GM23338 (cell line): ENCODE measurements at regions not wholly inside any gene's neighbourhood (a gene's known extent, or its start where the extent isn't known, plus 50 kb on each side); places are given as distances from the start of the nearest gene placed in this dataset.

Source experiments
- ATAC-seq: fragments of 200-7000 bp; cut with Tn5 transposase; 3 replicates; pipeline ENCODE4 v1.9.1; 2020
- DNase-seq: peaks from one replicate; pipeline ENCODE4 v3.0.0-alpha.2; 2015; ENCODE audit warnings: low spot score
- H2AFZ ChIP-seq: fragments of 200-600 bp; sonication (generic); 2 replicates; pipeline ENCODE4 v1.8.0; 2016; ENCODE audit warnings: antibody characterized with exemption, mild to moderate bottlenecking, moderate library complexity
- H3F3A ChIP-seq: fragments of 200-600 bp; sonication (generic); replicated peaks from 2 replicates; pipeline ENCODE4 v1.8.0; 2017; ENCODE audit warnings: antibody characterized with exemption, mixed run types, low read depth
- H3K27ac ChIP-seq: fragments of 200-600 bp; sonication (generic); 2 replicates; pipeline ENCODE4 v1.6.1; 2016; ENCODE audit warnings: low read depth
- H3K27me3 ChIP-seq: fragments of 200-600 bp; sonication (generic); 2 replicates; pipeline ENCODE4 v1.8.0; 2016; ENCODE audit warnings: mild to moderate bottlenecking, mixed run types, moderate library complexity; ENCODE audit not compliant: insufficient read depth
- H3K36me3 ChIP-seq: fragments of 200-600 bp; sonication (generic); 2 replicates; pipeline ENCODE4 v1.8.0; 2016; ENCODE audit warnings: mild to moderate bottlenecking; ENCODE audit not compliant: insufficient read depth
- H3K4me1 ChIP-seq: fragments of 200-600 bp; sonication (generic); 2 replicates; pipeline ENCODE4 v1.8.0; 2016; ENCODE audit warnings: mild to moderate bottlenecking, moderate library complexity; ENCODE audit not compliant: insufficient read depth
- H3K4me2 ChIP-seq: fragments of 200-600 bp; sonication (generic); 2 replicates; pipeline ENCODE4 v1.7.1; 2017; ENCODE audit warnings: mixed run types
- H3K4me3 ChIP-seq: fragments of 200-600 bp; sonication (generic); 2 replicates; pipeline ENCODE4 v1.6.1; 2016; ENCODE audit warnings: mixed run types
- H3K79me2 ChIP-seq: fragments of 200-600 bp; sonication (generic); replicated peaks from 2 replicates; pipeline ENCODE4 v1.8.0; 2017; ENCODE audit warnings: mild to moderate bottlenecking; ENCODE audit not compliant: insufficient read depth
- H3K9me2 ChIP-seq: fragments of 200-600 bp; sonication (generic); 2 replicates; pipeline ENCODE4 v1.8.0; 2017; ENCODE audit not compliant: insufficient read depth
- H4K20me1 ChIP-seq: fragments of 200-600 bp; sonication (generic); replicated peaks from 2 replicates; pipeline ENCODE4 v1.8.0; 2017; ENCODE audit warnings: mild to moderate bottlenecking; ENCODE audit not compliant: insufficient read depth
- H3K27ac Mint-ChIP-seq: 2 replicates; pipeline ENCODE4 v1.8.0; 2020; ENCODE audit warnings: inconsistent platforms, mild to moderate bottlenecking, moderate library complexity, mixed read lengths
- H3K27me3 Mint-ChIP-seq: 3 replicates; pipeline ENCODE4 v1.8.0; 2022; ENCODE audit warnings: low read depth, mild to moderate bottlenecking, moderate library complexity, mixed read lengths, inconsistent platforms; ENCODE audit not compliant: insufficient read depth, poor library complexity
- H3K36me3 Mint-ChIP-seq: 3 replicates; pipeline ENCODE4 v1.8.0; 2021; ENCODE audit warnings: low read depth, mild to moderate bottlenecking, inconsistent platforms, moderate library complexity, mixed read lengths
- H3K4me1 Mint-ChIP-seq: 3 replicates; pipeline ENCODE4 v1.8.0; 2020; ENCODE audit warnings: mild to moderate bottlenecking, inconsistent platforms, mixed read lengths
- H3K4me3 Mint-ChIP-seq: 3 replicates; pipeline ENCODE4 v1.8.0; 2021; ENCODE audit warnings: moderate library complexity, mild to moderate bottlenecking, inconsistent platforms, mixed read lengths
- H3K9me3 Mint-ChIP-seq: 3 replicates; pipeline ENCODE4 v1.8.0; 2020; ENCODE audit warnings: moderate library complexity, mild to moderate bottlenecking, inconsistent platforms, mixed read lengths
- CREB1 ChIP-seq: fragments of 250-450 bp; sonication (Bioruptor Pico); IDR thresholded peaks from 2 replicates; pipeline ENCODE4 v1.5.0; 2020; ENCODE audit warnings: low read depth, mild to moderate bottlenecking, moderate library complexity
- EZH2 ChIP-seq: fragments of 200-600 bp; sonication (generic); IDR thresholded peaks from one replicate; pipeline ENCODE4 v1.8.0; 2017; ENCODE audit warnings: antibody characterized with exemption, mild to moderate bottlenecking, low read depth; ENCODE audit not compliant: unreplicated experiment
- EZH2phosphoT487 ChIP-seq: fragments of 200-600 bp; sonication (generic); IDR thresholded peaks from one replicate; pipeline ENCODE4 v1.8.1; 2018; ENCODE audit warnings: antibody characterized with exemption; ENCODE audit not compliant: unreplicated experiment
- JUNB ChIP-seq: IDR thresholded peaks from one replicate; pipeline ENCODE4 v1.6.1; 2016; ENCODE audit warnings: antibody characterized with exemption; ENCODE audit not compliant: unreplicated experiment
- NANOG ChIP-seq: IDR thresholded peaks from 2 replicates; pipeline ENCODE4 v1.6.1; 2016; ENCODE audit warnings: antibody characterized with exemption, borderline replicate concordance
- POLR2AphosphoS5 ChIP-seq: IDR thresholded peaks from 2 replicates; pipeline ENCODE4 v1.6.1; 2016; ENCODE audit warnings: antibody characterized with exemption, low read depth
- REST ChIP-seq: IDR thresholded peaks from one replicate; pipeline ENCODE4 v1.6.1; 2018; ENCODE audit warnings: antibody characterized with exemption; ENCODE audit not compliant: unreplicated experiment
- STAT1 ChIP-seq: IDR thresholded peaks from one replicate; pipeline ENCODE4 v1.6.1; 2016; ENCODE audit warnings: antibody characterized with exemption; ENCODE audit not compliant: unreplicated experiment
- ZNF114 ChIP-seq: fragments of 250-450 bp; sonication (Bioruptor Pico); IDR thresholded peaks from 2 replicates; pipeline ENCODE4 v1.5.0; 2020; ENCODE audit warnings: mild to moderate bottlenecking, moderate library complexity
- ZNF331 ChIP-seq: fragments of 250-450 bp; sonication (Bioruptor Pico); IDR thresholded peaks from 2 replicates; pipeline ENCODE4 v1.5.0; 2020; ENCODE audit warnings: low read depth, mild to moderate bottlenecking, moderate library complexity
- ZNF462 ChIP-seq: fragments of 250-450 bp; sonication (Bioruptor Pico); IDR thresholded peaks from 2 replicates; pipeline ENCODE4 v1.5.0; 2020; ENCODE audit warnings: mild to moderate bottlenecking, moderate library complexity
- TF ChIP-seq, protein P1 (sequence below), 2 experiments: fragments of 200-600 bp in 1 of 2; sonication (generic) in 1 of 2; conservative IDR thresholded peaks; 2 replicates each; pipeline versions ENCODE4 v1.5.1 to v1.6.1; 2016 to 2017; ENCODE audit warnings: antibody characterized with exemption in 2 of 2, low read depth in 2 of 2, mild to moderate bottlenecking in 2 of 2, moderate library complexity in 1 of 2
- TF ChIP-seq, protein P2 (sequence below): IDR thresholded peaks from 2 replicates; pipeline ENCODE4 v1.6.1; 2016; ENCODE audit warnings: antibody characterized with exemption

- no peak overlapping the region for H3K4me3 Mint-ChIP-seq
- Histone ChIP-seq H3F3A (no peaks in the 10 kb centered on the region), H4K20me1 (no peaks in the 10 kb centered on the region), H3K27me3 (no peaks in the 10 kb centered on the region), H3K4me1 (peaks cover 5% of the 10 kb centered on the region; the same call in 1 of the 2 replicates), H3K4me2 (no peak overlapping the region), H3K9me2 (no peaks in the 10 kb centered on the region), H3K79me2 (no peaks in the 10 kb centered on the region), H3K4me3 (no peak overlapping the region), H2AFZ (0 out of 2 replicates have a peak overlapping the region, but pooled peaks have one; percentile 34), H3K36me3 (no peaks in the 10 kb centered on the region), H3K27ac (no peak overlapping the region)
- H3K27ac Mint-ChIP-seq: no peak overlapping the region
- peaks cover 8% of the 10 kb centered on the region; the same call in 2 of the 3 replicates for H3K4me1 Mint-ChIP-seq
- no peaks in the 10 kb centered on the region for H3K36me3 Mint-ChIP-seq
- no peaks in the 10 kb centered on the region for H3K27me3 Mint-ChIP-seq
- H3K9me3 Mint-ChIP-seq: no peaks in the 10 kb centered on the region
- no peak for DNase-seq
- no peak for TF ChIP-seq NANOG
- TF ChIP-seq POLR2AphosphoS5: no peak
- TF ChIP-seq ZNF462 (CRISPR knock-in tag): no peak
- TF ChIP-seq JUNB: no peak
- no peak for TF ChIP-seq ZNF331 (CRISPR knock-in tag)
- TF ChIP-seq, protein P1, sequence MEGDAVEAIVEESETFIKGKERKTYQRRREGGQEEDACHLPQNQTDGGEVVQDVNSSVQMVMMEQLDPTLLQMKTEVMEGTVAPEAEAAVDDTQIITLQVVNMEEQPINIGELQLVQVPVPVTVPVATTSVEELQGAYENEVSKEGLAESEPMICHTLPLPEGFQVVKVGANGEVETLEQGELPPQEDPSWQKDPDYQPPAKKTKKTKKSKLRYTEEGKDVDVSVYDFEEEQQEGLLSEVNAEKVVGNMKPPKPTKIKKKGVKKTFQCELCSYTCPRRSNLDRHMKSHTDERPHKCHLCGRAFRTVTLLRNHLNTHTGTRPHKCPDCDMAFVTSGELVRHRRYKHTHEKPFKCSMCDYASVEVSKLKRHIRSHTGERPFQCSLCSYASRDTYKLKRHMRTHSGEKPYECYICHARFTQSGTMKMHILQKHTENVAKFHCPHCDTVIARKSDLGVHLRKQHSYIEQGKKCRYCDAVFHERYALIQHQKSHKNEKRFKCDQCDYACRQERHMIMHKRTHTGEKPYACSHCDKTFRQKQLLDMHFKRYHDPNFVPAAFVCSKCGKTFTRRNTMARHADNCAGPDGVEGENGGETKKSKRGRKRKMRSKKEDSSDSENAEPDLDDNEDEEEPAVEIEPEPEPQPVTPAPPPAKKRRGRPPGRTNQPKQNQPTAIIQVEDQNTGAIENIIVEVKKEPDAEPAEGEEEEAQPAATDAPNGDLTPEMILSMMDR (conservative IDR thresholded peaks at IDR 0.05; ENCODE audit: low read depth in 2 of 2): no peak
- no peak for TF ChIP-seq EZH2phosphoT487
- TF ChIP-seq EZH2: no peak
- TF ChIP-seq, protein P2, sequence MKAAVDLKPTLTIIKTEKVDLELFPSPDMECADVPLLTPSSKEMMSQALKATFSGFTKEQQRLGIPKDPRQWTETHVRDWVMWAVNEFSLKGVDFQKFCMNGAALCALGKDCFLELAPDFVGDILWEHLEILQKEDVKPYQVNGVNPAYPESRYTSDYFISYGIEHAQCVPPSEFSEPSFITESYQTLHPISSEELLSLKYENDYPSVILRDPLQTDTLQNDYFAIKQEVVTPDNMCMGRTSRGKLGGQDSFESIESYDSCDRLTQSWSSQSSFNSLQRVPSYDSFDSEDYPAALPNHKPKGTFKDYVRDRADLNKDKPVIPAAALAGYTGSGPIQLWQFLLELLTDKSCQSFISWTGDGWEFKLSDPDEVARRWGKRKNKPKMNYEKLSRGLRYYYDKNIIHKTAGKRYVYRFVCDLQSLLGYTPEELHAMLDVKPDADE: no peak
- no peak for TF ChIP-seq REST
- no peak for TF ChIP-seq CREB1 (CRISPR knock-in tag)
- no peak for TF ChIP-seq ZNF114 (CRISPR knock-in tag)
- TF ChIP-seq STAT1: no peak
- ATAC-seq: no peak
These were observed 694.4 kb upstream of the CITED2 start for GRCh38 chr6:140068801-140069200.
